ENCODE measurements at regions not wholly inside any gene's neighbourhood (a gene's known extent, or its start where the extent isn't known, plus 50 kb on each side); places are given as distances from the start of the nearest gene placed in this dataset.
"Not testable (repeated sequence)": the region's sequence is repeated elsewhere in the genome, so short reads cannot be mapped to it uniquely, and the experiment has no call there.

GRCh38 chr5:108543486-108543885 is 161.6 kb upstream of the FBXL17 start:
- ATAC-seq (no peak), DNase-seq (no peak)
- Mint-ChIP-seq H3K4me3 (no peak overlapping the region), H3K36me3 (no peaks in the 10 kb centered on the region), H3K27ac (no peak overlapping the region), H3K4me1 (no peaks in the 10 kb centered on the region), H3K9me3 (peaks cover 0 to 1% (median 0%) of the 10 kb centered on the region in 11 donors), H3K27me3 (peaks cover 2 to 22% (median 9%) of the 10 kb centered on the region in 5 donors)
- POLR2A ChIA-PET, result no interaction called here
- CTCF ChIA-PET, result no interaction called here
- Histone ChIP-seq H3K9me3 (ENCODE audit: control insufficient read depth in 2 of 3, low read length in 3 of 3) (no peaks in the 10 kb centered on the region), H3K27me3 (ENCODE audit: control insufficient read depth in 2 of 2, insufficient read depth in 2 of 2, low read length in 2 of 2) (no peaks in the 10 kb centered on the region), H3K4me3 (ENCODE audit: low read length) (no peak overlapping the region), H3K4me1 (ENCODE audit: control insufficient read depth in 2 of 2, insufficient read depth in 2 of 2, low read length in 2 of 2) (no peaks in the 10 kb centered on the region), H3K27ac (ENCODE audit: low read depth, low read length) (no peak overlapping the region), H3K36me3 (ENCODE audit: control insufficient read depth in 2 of 3, insufficient read depth in 3 of 3, low read length in 3 of 3) (no peaks in the 10 kb centered on the region)
- intact Hi-C loops (cut with micrococcal nuclease), result no loop called here

- Histone ChIP-seq H3K27ac (ENCODE audit: low read depth, low read length) (no peak overlapping the region), H3K27me3 (ENCODE audit: control insufficient read depth in 2 of 2, insufficient read depth in 2 of 2, low read length in 2 of 2) (no peaks in the 10 kb centered on the region), H3K4me1 (ENCODE audit: control insufficient read depth in 2 of 2, insufficient read depth in 2 of 2, low read length in 2 of 2) (no peaks in the 10 kb centered on the region), H3K9me3 (ENCODE audit: control insufficient read depth in 2 of 3, low read length in 3 of 3) (no peaks in the 10 kb centered on the region), H3K36me3 (ENCODE audit: control insufficient read depth in 2 of 3, insufficient read depth in 3 of 3, low read length in 3 of 3) (no peaks in the 10 kb centered on the region), H3K4me3 (ENCODE audit: low read length) (no peak overlapping the region)
- POLR2A ChIA-PET, result no interaction called here
- Mint-ChIP-seq H3K4me1 (no peaks in the 10 kb centered on the region), H3K9me3 (peaks cover 0 to 1% (median 0%) of the 10 kb centered on the region in 11 donors), H3K36me3 (no peaks in the 10 kb centered on the region), H3K27ac (no peak overlapping the region), H3K4me3 (no peak overlapping the region), H3K27me3 (peaks cover 2 to 24% (median 10%) of the 10 kb centered on the region in 5 donors)
- DNase-seq, result no peak
- intact Hi-C loops (cut with micrococcal nuclease), result no loop called here
- ATAC-seq, result no peak
- CTCF ChIA-PET, result no interaction called here
Measured at GRCh38 chr5:108541836-108542235, 159.9 kb upstream of the FBXL17 start.

GRCh38 chr5:108536321-108536720 is 154.4 kb upstream of the FBXL17 start:
- CTCF ChIA-PET, result no interaction called here
- no peak overlapping the region for H3K4me3 Mint-ChIP-seq
- H3K36me3 Mint-ChIP-seq, result no peaks in the 10 kb centered on the region

GRCh38 chr5:108532129-108532445 is 150.2 kb upstream of the FBXL17 start:
- CTCF ChIA-PET; POLR2A ChIA-PET; H3K9me3 Mint-ChIP-seq; H3K36me3 Mint-ChIP-seq; H3K36me3 ChIP-seq (ENCODE audit: control insufficient read depth in 2 of 3, insufficient read depth in 3 of 3, low read length in 3 of 3); H3K27ac ChIP-seq (ENCODE audit: low read depth, low read length); H3K4me3 Mint-ChIP-seq; H3K4me1 Mint-ChIP-seq; H3K9me3 ChIP-seq (ENCODE audit: control insufficient read depth in 2 of 3, low read length in 3 of 3); H3K4me1 ChIP-seq (ENCODE audit: control insufficient read depth in 2 of 2, insufficient read depth in 2 of 2, low read length in 2 of 2); intact Hi-C loops (cut with micrococcal nuclease); DNase-seq; H3K27me3 ChIP-seq (ENCODE audit: control insufficient read depth in 2 of 2, insufficient read depth in 2 of 2, low read length in 2 of 2); H3K27ac Mint-ChIP-seq; ATAC-seq; H3K4me3 ChIP-seq (ENCODE audit: low read length): not testable (repeated sequence)
- peaks cover 0 to 52% (median 30%) of the 10 kb centered on the region in 5 donors for H3K27me3 Mint-ChIP-seq

More at GRCh38 chr5:108536321-108536720, 154.4 kb upstream of the FBXL17 start:
- Histone ChIP-seq H3K4me1 (ENCODE audit: control insufficient read depth in 2 of 2, insufficient read depth in 2 of 2, low read length in 2 of 2) (no peaks in the 10 kb centered on the region), H3K9me3 (ENCODE audit: control insufficient read depth in 2 of 3, low read length in 3 of 3) (no peaks in the 10 kb centered on the region), H3K27me3 (ENCODE audit: control insufficient read depth in 2 of 2, insufficient read depth in 2 of 2, low read length in 2 of 2) (no peaks in the 10 kb centered on the region), H3K36me3 (ENCODE audit: control insufficient read depth in 2 of 3, insufficient read depth in 3 of 3, low read length in 3 of 3) (no peaks in the 10 kb centered on the region), H3K27ac (ENCODE audit: low read depth, low read length) (no peak overlapping the region), H3K4me3 (ENCODE audit: low read length) (no peak overlapping the region)
- DNase-seq (no peak), ATAC-seq (no peak)
- Mint-ChIP-seq H3K4me1 (no peaks in the 10 kb centered on the region), H3K9me3 (no peaks in the 10 kb centered on the region), H3K27ac (no peak overlapping the region), H3K27me3 (peaks cover 2 to 30% (median 18%) of the 10 kb centered on the region in 5 donors)
- POLR2A ChIA-PET, result no interaction called here
- intact Hi-C loops (cut with micrococcal nuclease), result no loop called here

- intact Hi-C loops (cut with micrococcal nuclease), result no loop called here
- H3K36me3 Mint-ChIP-seq, result peaks cover 0 to 2% (median 0%) of the 10 kb centered on the region in 5 donors
- H3K27ac ChIP-seq (ENCODE audit: low read depth, low read length), result no peak overlapping the region
- H3K36me3 ChIP-seq (ENCODE audit: control insufficient read depth in 2 of 3, insufficient read depth in 3 of 3, low read length in 3 of 3), result no peaks in the 10 kb centered on the region
- ChIA-PET POLR2A (no interaction called here), CTCF (no interaction called here)
- ATAC-seq (no peak), DNase-seq (no peak)
- no peaks in the 10 kb centered on the region for H3K4me1 Mint-ChIP-seq
- H3K4me3 ChIP-seq (ENCODE audit: low read length), result no peak overlapping the region
- no peaks in the 10 kb centered on the region for H3K27me3 ChIP-seq (ENCODE audit: control insufficient read depth in 2 of 2, insufficient read depth in 2 of 2, low read length in 2 of 2)
- peaks cover 0 to 49% (median 30%) of the 10 kb centered on the region in 5 donors for H3K27me3 Mint-ChIP-seq
- no peaks in the 10 kb centered on the region for H3K9me3 ChIP-seq (ENCODE audit: control insufficient read depth in 2 of 3, low read length in 3 of 3)
- H3K27ac Mint-ChIP-seq, result no peak overlapping the region
- peaks cover under 1 to 9% (median 4%) of the 10 kb centered on the region in 11 donors for H3K9me3 Mint-ChIP-seq
- H3K4me3 Mint-ChIP-seq, result no peak overlapping the region
- H3K4me1 ChIP-seq (ENCODE audit: control insufficient read depth in 2 of 2, insufficient read depth in 2 of 2, low read length in 2 of 2), result no peaks in the 10 kb centered on the region
Measured at GRCh38 chr5:108531367-108532128, 149.7 kb upstream of the FBXL17 start.

GRCh38 chr5:108530706-108531105 is 148.8 kb upstream of the FBXL17 start:
- peaks cover 0 to 45% (median 24%) of the 10 kb centered on the region in 5 donors for H3K27me3 Mint-ChIP-seq
- no peak for DNase-seq
- ChIA-PET POLR2A (no interaction called here), CTCF (no interaction called here)
- intact Hi-C loops (cut with micrococcal nuclease), result no loop called here
- Histone ChIP-seq H3K36me3 (ENCODE audit: control insufficient read depth in 2 of 3, insufficient read depth in 3 of 3, low read length in 3 of 3) (no peaks in the 10 kb centered on the region), H3K27me3 (ENCODE audit: control insufficient read depth in 2 of 2, insufficient read depth in 2 of 2, low read length in 2 of 2) (no peaks in the 10 kb centered on the region), H3K4me1 (ENCODE audit: control insufficient read depth in 2 of 2, insufficient read depth in 2 of 2, low read length in 2 of 2) (no peaks in the 10 kb centered on the region), H3K4me3 (ENCODE audit: low read length) (no peak overlapping the region), H3K9me3 (ENCODE audit: control insufficient read depth in 2 of 3, low read length in 3 of 3) (no peaks in the 10 kb centered on the region), H3K27ac (ENCODE audit: low read depth, low read length) (no peak overlapping the region)
- peaks cover 4 to 17% (median 7%) of the 10 kb centered on the region in 11 donors for H3K9me3 Mint-ChIP-seq
- no peaks in the 10 kb centered on the region for H3K4me1 Mint-ChIP-seq
- H3K4me3 Mint-ChIP-seq, result no peak overlapping the region
- H3K27ac Mint-ChIP-seq, result no peak overlapping the region
- peaks cover 0 to 10% (median 0%) of the 10 kb centered on the region in 5 donors for H3K36me3 Mint-ChIP-seq
- no peak for ATAC-seq

GRCh38 chr5:108529381-108529780 is 147.5 kb upstream of the FBXL17 start:
- Mint-ChIP-seq H3K4me1 (no peaks in the 10 kb centered on the region), H3K27me3 (peaks cover 0 to 41% (median 20%) of the 10 kb centered on the region in 5 donors), H3K9me3 (peaks cover 4 to 17% (median 9%) of the 10 kb centered on the region in 11 donors), H3K27ac (no peak overlapping the region), H3K36me3 (peaks cover 0 to 11% (median 0%) of the 10 kb centered on the region in 5 donors), H3K4me3 (no peak overlapping the region)
- Histone ChIP-seq H3K4me3 (ENCODE audit: low read length) (no peak overlapping the region), H3K9me3 (ENCODE audit: control insufficient read depth in 2 of 3, low read length in 3 of 3) (no peaks in the 10 kb centered on the region), H3K27ac (ENCODE audit: low read depth, low read length) (no peak overlapping the region), H3K36me3 (ENCODE audit: control insufficient read depth in 2 of 3, insufficient read depth in 3 of 3, low read length in 3 of 3) (no peaks in the 10 kb centered on the region), H3K4me1 (ENCODE audit: control insufficient read depth in 2 of 2, insufficient read depth in 2 of 2, low read length in 2 of 2) (no peaks in the 10 kb centered on the region), H3K27me3 (ENCODE audit: control insufficient read depth in 2 of 2, insufficient read depth in 2 of 2, low read length in 2 of 2) (no peaks in the 10 kb centered on the region)
- ATAC-seq (no peak), DNase-seq (no peak)
- intact Hi-C loops (cut with micrococcal nuclease), result loop anchor here in 1 of 2 donors (10.0 kb wide), 1 partner anchor 945 kb away; no protein-coding TSS in a partner anchor
- CTCF ChIA-PET, result no interaction called here
- POLR2A ChIA-PET, result no interaction called here
